Endothelial cell of umbilical vein (primary cell): ENCODE measurements at regions not wholly inside any gene's neighbourhood (a gene's known extent, or its start where the extent isn't known, plus 50 kb on each side); places are given as distances from the start of the nearest gene placed in this dataset.

ENCODE experiments used
- BruUV-seq: library from RNA; stranded (reverse); fragments of 400-500 nt; replicated peaks from 2 replicates; lab custom pipeline; 2021; lab: Mats Ljungman, UMichigan
- CTCF ChIA-PET: fragments of 300-600, 350-600 bp; sonication (Branson Sonifier 250); formaldehyde crosslinking; loops from one replicate; lab custom pipeline; 2021; ENCODE audit warnings: antibody characterized with exemption, inconsistent platforms; lab: Charles Lee
- POLR2A ChIA-PET: fragments of 300-600, 350-600 bp; sonication (Branson Sonifier 250); formaldehyde crosslinking; loops from one replicate; lab custom pipeline; 2021; ENCODE audit warnings: antibody characterized with exemption, inconsistent platforms; lab: Charles Lee
- DNase-seq: peaks from one replicate; pipeline ENCODE4 v3.0.0-alpha.2; 2011; ENCODE audit warnings: low read depth, low spot score
- FAIRE-seq: peaks from 2 replicates; lab custom pipeline; 2011; peaks lifted over from hg19 to GRCh38; lab: Jason Lieb, UNC
- H2AFZ ChIP-seq: 2 replicates; pipeline ENCODE4 v1.6.0; 2012; ENCODE audit warnings: low read depth, low read length, control low read depth, inconsistent platforms
- H3K27ac ChIP-seq: 2 replicates; pipeline ENCODE4 v1.5.1; 2011; ENCODE audit warnings: low read depth, mild to moderate bottlenecking, control low read depth, low read length, moderate library complexity; ENCODE audit not compliant: insufficient read depth
- H3K27me3 ChIP-seq, 2 experiments: 2 replicates each; pipeline versions ENCODE4 v1.6.0 to v1.6.1; 2011; ENCODE audit warnings: low read length in 2 of 2, mixed read lengths in 1 of 2; ENCODE audit not compliant: control insufficient read depth in 2 of 2, insufficient read depth in 2 of 2
- H3K36me3 ChIP-seq, 2 experiments: 2 replicates in 1 of 2; 3 replicates in 1 of 2; pipeline ENCODE4 v1.5.1; 2011; ENCODE audit warnings: low read length in 2 of 2, mild to moderate bottlenecking in 1 of 2, moderate library complexity in 1 of 2; ENCODE audit not compliant: control insufficient read depth in 2 of 2, insufficient read depth in 2 of 2; ENCODE audit errors: extremely low read depth in 1 of 2
- H3K4me1 ChIP-seq: 3 replicates; pipeline ENCODE4 v1.5.1; 2011; ENCODE audit warnings: mild to moderate bottlenecking, low read length; ENCODE audit not compliant: control insufficient read depth, insufficient read depth; ENCODE audit errors: extremely low read depth
- H3K4me2 ChIP-seq: 2 replicates; pipeline ENCODE4 v1.6.1; 2011; ENCODE audit warnings: low read length, control low read depth, mixed read lengths; ENCODE audit not compliant: insufficient read depth
- H3K4me3 ChIP-seq, 3 experiments: fragments of 200-600 bp in 1 of 3; sonication (generic), shearing (Covaris generic) in 1 of 3; replicated peaks in 1 of 3; 2 replicates each; pipeline ENCODE4 v1.5.1; 2011 to 2016; ENCODE audit warnings: control low read depth in 3 of 3, low read length in 3 of 3, mild to moderate bottlenecking in 2 of 3, inconsistent platforms in 1 of 3, low read depth in 1 of 3, moderate library complexity in 1 of 3; ENCODE audit not compliant: insufficient read depth in 1 of 3
- H3K79me2 ChIP-seq: 2 replicates; pipeline ENCODE4 v1.6.0; 2012; ENCODE audit warnings: low read length, inconsistent platforms; ENCODE audit not compliant: control insufficient read depth, insufficient read depth
- H3K9ac ChIP-seq: replicated peaks from 2 replicates; pipeline ENCODE3; 2011; ENCODE audit warnings: low read length, control low read depth; ENCODE audit not compliant: insufficient read depth; ENCODE audit errors: extremely low read depth
- H3K9me1 ChIP-seq: replicated peaks from 3 replicates; pipeline ENCODE4 v1.6.0; 2011; ENCODE audit warnings: mild to moderate bottlenecking, low read length; ENCODE audit not compliant: control insufficient read depth, insufficient read depth; ENCODE audit errors: extremely low read depth
- H3K9me3 ChIP-seq: replicated peaks from 2 replicates; pipeline ENCODE4 v1.5.1; 2012; ENCODE audit warnings: low read length, inconsistent platforms; ENCODE audit not compliant: control insufficient read depth, insufficient read depth
- H4K20me1 ChIP-seq: replicated peaks from 2 replicates; pipeline ENCODE3; 2011; ENCODE audit warnings: mild to moderate bottlenecking, low read length; ENCODE audit not compliant: control insufficient read depth, insufficient read depth; ENCODE audit errors: extremely low read depth
- CTCF ChIP-seq, 2 donors: IDR thresholded peaks; 1 replicate in 1 of 2; 2 replicates in 1 of 2; pipeline ENCODE4 v1.5.1; 2011; ENCODE audit warnings: low read length in 2 of 2, mild to moderate bottlenecking in 2 of 2, moderate library complexity in 2 of 2, control low read depth in 1 of 2, inconsistent platforms in 1 of 2, low read depth in 1 of 2; ENCODE audit not compliant: insufficient read depth in 1 of 2; ENCODE audit errors: extremely low read depth in 1 of 2
- EZH2 ChIP-seq: IDR thresholded peaks from 2 replicates; pipeline ENCODE4 v1.6.1; 2012; ENCODE audit warnings: borderline replicate concordance, low read depth, mild to moderate bottlenecking, moderate library complexity, low read length, inconsistent platforms; ENCODE audit not compliant: severe bottlenecking
- FOS ChIP-seq: IDR thresholded peaks from 2 replicates; pipeline ENCODE4 v1.6.1; 2011; ENCODE audit warnings: mild to moderate bottlenecking, low read length, moderate library complexity, borderline replicate concordance; ENCODE audit not compliant: insufficient read depth
- GATA2 ChIP-seq: IDR thresholded peaks from 2 replicates; pipeline ENCODE4 v1.7.0; 2011; ENCODE audit warnings: low read depth, mild to moderate bottlenecking, moderate library complexity, mixed read lengths, low read length; ENCODE audit not compliant: insufficient read length, insufficient read depth
- JUN ChIP-seq: IDR thresholded peaks from 2 replicates; pipeline ENCODE4 v1.6.1; 2011; ENCODE audit warnings: borderline replicate concordance, low read depth; ENCODE audit not compliant: insufficient read length, insufficient read depth
- MAX ChIP-seq: IDR thresholded peaks from 2 replicates; pipeline ENCODE4 v1.6.1; 2011; ENCODE audit not compliant: insufficient read depth, insufficient read length
- MYC ChIP-seq: IDR thresholded peaks from one replicate; pipeline ENCODE4 v1.6.1; 2011; ENCODE audit warnings: mild to moderate bottlenecking, low read depth, low read length
- POLR2A ChIP-seq: IDR thresholded peaks from 2 replicates; pipeline ENCODE4 v1.6.1; 2012; ENCODE audit warnings: low read depth, mild to moderate bottlenecking, control low read depth, low read length
- POLR2AphosphoS5 ChIP-seq: IDR thresholded peaks from 2 replicates; pipeline ENCODE4 v1.6.1; 2012; ENCODE audit warnings: low read depth, mild to moderate bottlenecking, control low read depth, low read length, moderate library complexity; ENCODE audit not compliant: insufficient read depth
- dilution Hi-C: fragments of 300-500 bp; cut with MboI; formaldehyde crosslinking; loops from one replicate; pipeline ENCODE4 v1.15.0; 2019; ENCODE audit warnings: low sequenced_read_pairs; ENCODE audit not compliant: extremely low pct_ligation_motif_present
- intact Hi-C: fragments of 100-400 bp; cut with micrococcal nuclease; formaldehyde crosslinking; loops from one replicate; pipeline ENCODE4 v1.10.0; 2022

- BruUV-seq = no TSS peak
- CTCF ChIA-PET = no interaction called here
These were observed 834.6 kb downstream of the TBC1D22A start for GRCh38 chr22:47597041-47597440.

More at GRCh38 chr22:47597041-47597440, 834.6 kb downstream of the TBC1D22A start:
- POLR2A ChIA-PET = no interaction called here
- intact Hi-C loops (no loop called here), dilution Hi-C loops (no loop called here)
- no peak overlapping the region for H3K4me2 ChIP-seq
- TF ChIP-seq EZH2 (no peak), GATA2 (no peak), JUN (no peak), CTCF (IDR thresholded peaks at IDR 0.05; ENCODE audit: extremely low read depth in 1 of 2, insufficient read depth in 1 of 2, low read depth in 1 of 2, low read length in 2 of 2) (no peak), FOS (no peak), POLR2A (no peak), MAX (no peak), MYC (no peak), POLR2AphosphoS5 (no peak)
- no peak overlapping the region for H2AFZ ChIP-seq
- H3K36me3 ChIP-seq = no peaks in the 10 kb centered on the region
- no peaks in the 10 kb centered on the region for H3K4me1 ChIP-seq
- H3K9ac ChIP-seq = no peak overlapping the region
- no peak overlapping the region for H3K4me3 ChIP-seq
- no peaks in the 10 kb centered on the region for H3K79me2 ChIP-seq
- FAIRE-seq (no peak), DNase-seq (no peak)
- no peaks in the 10 kb centered on the region for H3K27me3 ChIP-seq
- peaks cover 18% of the 10 kb centered on the region for H3K9me3 ChIP-seq
- no peaks in the 10 kb centered on the region for H3K9me1 ChIP-seq
- H3K27ac ChIP-seq = no peak overlapping the region
- no peaks in the 10 kb centered on the region for H4K20me1 ChIP-seq
